ENCODE measurements at regions not wholly inside any gene's neighbourhood (a gene's known extent, or its start where the extent isn't known, plus 50 kb on each side); places are given as distances from the start of the nearest gene placed in this dataset.

GRCh38 chr2:238634701-238635357, 208.1 kb downstream of the ASB1 start:
- H3K27ac ChIP-seq = no peak overlapping the region
- intact Hi-C loops (cut with DNase I) = no loop called here
- no peaks in the 10 kb centered on the region for H3K9me3 ChIP-seq
- FAIRE-seq = no peak
- ATAC-seq = no peak
- DNase-seq = no peak
- no peak overlapping the region for H3K4me3 ChIP-seq
- H3K4me1 ChIP-seq = no peaks in the 10 kb centered on the region
- H3K27me3 ChIP-seq = no peaks in the 10 kb centered on the region
- 71 to 75% methylated on average over 12 of the region's 12 CpGs for WGBS, 2 donors
- TF ChIP-seq CTCF (IDR thresholded peaks at IDR 0.05) = no peak
- no peaks in the 10 kb centered on the region for H3K36me3 ChIP-seq

- Histone ChIP-seq H3K27ac (no peak overlapping the region), H3K4me3 (no peak overlapping the region), H3K4me1 (no peaks in the 10 kb centered on the region), H3K9me3 (no peaks in the 10 kb centered on the region), H3K36me3 (no peaks in the 10 kb centered on the region), H3K27me3 (no peaks in the 10 kb centered on the region)
- intact Hi-C loops (cut with DNase I) = no loop called here
- DNase-seq (no peak), FAIRE-seq (no peak), ATAC-seq (no peak)
- WGBS, 2 donors = 67 to 86% methylated on average over 8 of the region's 8 CpGs
- TF ChIP-seq CTCF (IDR thresholded peaks at IDR 0.05) = no peak
Measured at GRCh38 chr2:238635647-238636051, 208.9 kb downstream of the ASB1 start.

GRCh38 chr2:238636269-238637073, 209.7 kb downstream of the ASB1 start:
- H3K4me3 ChIP-seq = no peak overlapping the region
- 69 to 77% methylated on average over 23 of the region's 23 CpGs for WGBS, 2 donors

DNA sequence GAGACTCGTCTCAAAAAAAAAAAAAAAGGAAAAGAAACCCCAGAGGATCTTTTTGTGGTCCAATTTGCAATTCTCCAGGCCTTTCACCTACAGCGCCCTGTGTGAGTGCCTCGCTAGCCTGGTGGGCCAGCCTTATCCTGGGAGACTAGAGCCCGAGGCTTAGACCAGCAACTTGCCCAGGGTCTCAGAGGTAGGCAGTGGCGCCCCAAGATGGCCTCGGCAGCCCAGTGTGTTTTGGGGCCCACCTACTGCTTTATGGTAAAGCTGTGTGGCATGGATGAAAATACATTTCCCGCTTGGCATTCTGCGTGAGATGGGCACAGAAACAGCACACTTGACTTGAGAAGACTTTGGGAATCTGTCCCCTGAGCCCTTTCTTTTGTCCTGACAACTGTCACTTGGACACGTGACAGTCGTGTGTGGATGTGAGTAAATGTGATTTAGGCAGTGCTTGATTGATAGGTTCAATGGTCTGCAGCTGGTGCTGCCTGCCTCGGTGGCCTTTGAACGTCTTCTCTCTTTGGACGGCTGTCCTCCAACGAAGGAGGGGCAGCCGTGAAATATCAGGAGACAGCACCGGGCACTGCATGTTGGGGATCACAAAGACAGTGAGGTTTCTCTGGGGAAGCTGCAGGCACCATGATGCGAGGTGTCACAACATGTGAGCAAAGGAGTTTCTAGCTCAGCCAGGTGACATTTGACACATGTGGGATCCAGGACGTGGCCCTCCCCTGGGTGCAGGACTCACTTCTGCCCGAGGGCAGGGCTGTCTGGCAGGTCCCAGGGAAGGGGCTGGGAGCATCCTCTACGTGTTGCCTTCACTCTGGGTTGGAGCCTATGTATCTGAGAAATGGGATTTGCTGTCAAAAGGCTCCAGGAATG, 209.5 kb upstream of the TWIST2 start:
- WGBS, 2 donors = 63 to 77% methylated on average over 19 to 20 of the region's 20 CpGs
- intact Hi-C loops (cut with DNase I) = no loop called here
- Histone ChIP-seq H3K4me1 (no peaks in the 10 kb centered on the region), H3K27ac (no peak overlapping the region), H3K27me3 (no peaks in the 10 kb centered on the region), H3K9me3 (no peaks in the 10 kb centered on the region), H3K4me3 (no peak overlapping the region), H3K36me3 (no peaks in the 10 kb centered on the region)
- FAIRE-seq (no peak), ATAC-seq (no peak), DNase-seq (no peak)
- no peak for TF ChIP-seq CTCF (IDR thresholded peaks at IDR 0.05)

More at GRCh38 chr2:238636269-238637073, 209.7 kb downstream of the ASB1 start:
- no peaks in the 10 kb centered on the region for H3K27me3 ChIP-seq
- FAIRE-seq (no peak), ATAC-seq (no peak), DNase-seq (no peak)
- no peaks in the 10 kb centered on the region for H3K4me1 ChIP-seq
- intact Hi-C loops (cut with DNase I) = no loop called here
- H3K27ac ChIP-seq = no peak overlapping the region
- H3K9me3 ChIP-seq = no peaks in the 10 kb centered on the region
- no peaks in the 10 kb centered on the region for H3K36me3 ChIP-seq
- no peak for TF ChIP-seq CTCF (IDR thresholded peaks at IDR 0.05)

Data from pancreas (tissue), 10 donors.